ENCODE measurements at regions not wholly inside any gene's neighbourhood (a gene's known extent, or its start where the extent isn't known, plus 50 kb on each side); places are given as distances from the start of the nearest gene placed in this dataset.
"Not testable (repeated sequence)": the region's sequence is repeated elsewhere in the genome, so short reads cannot be mapped to it uniquely, and the experiment has no call there.

- H3K4me3 ChIP-seq (ENCODE audit: low read depth, low read length), result no peak overlapping the region
- no peak for TF ChIP-seq CTCF (IDR thresholded peaks at IDR 0.05; ENCODE audit: borderline replicate concordance, insufficient read depth, low read depth, low read length)
These were observed 303.7 kb upstream of the RRP15 start for GRCh38 chr1:217981430-217981829.

DNA sequence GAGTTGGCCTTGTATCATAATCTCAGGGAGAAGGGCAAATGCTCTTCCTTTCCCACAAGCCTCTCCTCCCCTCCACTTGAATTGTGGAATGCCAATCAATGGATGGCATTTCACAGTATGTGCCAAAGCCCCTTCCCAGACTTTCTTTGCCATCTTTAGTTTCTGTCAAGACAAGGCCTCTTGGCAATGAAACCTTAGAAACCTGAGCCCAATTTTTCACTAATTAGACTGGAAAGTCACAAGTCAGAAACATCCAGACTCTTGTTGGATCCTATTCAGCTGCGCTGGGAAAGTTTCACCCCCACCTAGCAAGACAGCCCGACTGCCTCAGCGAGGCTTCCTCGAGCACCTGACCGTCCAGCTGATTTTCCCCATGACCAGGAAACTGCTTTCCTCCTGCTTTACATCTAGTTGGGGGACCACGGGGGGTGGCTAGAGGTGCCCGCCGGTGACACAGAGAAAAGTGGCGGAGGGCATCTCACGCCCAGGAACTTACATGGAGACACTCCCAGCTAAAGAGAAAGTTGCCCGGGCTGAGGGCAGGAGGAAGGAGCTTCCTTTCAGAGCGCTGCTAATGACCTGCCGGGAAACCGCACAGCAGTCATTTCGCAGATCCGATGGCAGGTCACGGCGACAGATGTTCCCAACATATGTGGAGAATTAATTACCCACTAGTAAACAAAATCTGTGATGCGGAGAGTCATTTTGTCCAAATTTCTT, 302.6 kb upstream of the RRP15 start:
- no peak for TF ChIP-seq CTCF (IDR thresholded peaks at IDR 0.05; ENCODE audit: borderline replicate concordance, insufficient read depth, low read depth, low read length)
- H3K4me3 ChIP-seq (ENCODE audit: low read depth, low read length), result no peak overlapping the region

- no peak overlapping the region for H3K4me3 ChIP-seq (ENCODE audit: low read depth, low read length)
- TF ChIP-seq CTCF (IDR thresholded peaks at IDR 0.05; ENCODE audit: borderline replicate concordance, insufficient read depth, low read depth, low read length), result no peak
These were observed 302.1 kb upstream of the RRP15 start for GRCh38 chr1:217983051-217983375.

DNA sequence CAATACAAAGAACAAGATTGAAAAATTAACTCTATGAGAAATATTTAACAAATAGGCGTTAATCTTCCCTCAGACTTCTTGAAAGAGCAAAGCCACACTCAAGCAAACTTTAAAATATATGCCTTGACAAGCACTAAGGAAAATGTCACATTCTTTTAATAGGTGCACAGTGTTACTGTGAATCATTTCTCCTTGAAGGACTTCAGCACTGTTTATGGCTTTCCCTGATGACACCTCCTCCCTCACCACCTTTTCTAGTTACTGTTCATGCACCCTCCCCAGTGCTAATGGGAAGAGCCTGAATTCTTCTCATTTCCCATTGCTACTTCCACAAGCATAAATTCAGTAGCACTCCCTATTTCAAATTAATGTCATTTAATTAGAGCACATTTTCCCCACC, 299.5 kb upstream of the RRP15 start:
- H3K4me3 ChIP-seq (ENCODE audit: low read depth, low read length), result no peak overlapping the region
- no peak for TF ChIP-seq CTCF (IDR thresholded peaks at IDR 0.05; ENCODE audit: borderline replicate concordance, insufficient read depth, low read depth, low read length)

GRCh38 chr1:217989510-217989909, 295.6 kb upstream of the RRP15 start:
- no peak overlapping the region for H3K4me3 ChIP-seq (ENCODE audit: low read depth, low read length)
- no peak for TF ChIP-seq CTCF (IDR thresholded peaks at IDR 0.05; ENCODE audit: borderline replicate concordance, insufficient read depth, low read depth, low read length)

GRCh38 chr1:217993439-217993838, 291.7 kb upstream of the RRP15 start:
- H3K4me3 ChIP-seq (ENCODE audit: low read depth, low read length), result no peak overlapping the region
- no peak for TF ChIP-seq CTCF (IDR thresholded peaks at IDR 0.05; ENCODE audit: borderline replicate concordance, insufficient read depth, low read depth, low read length)

- H3K4me3 ChIP-seq (ENCODE audit: low read depth, low read length), result not testable (repeated sequence)
These were observed 276.8 kb upstream of the RRP15 start for GRCh38 chr1:218008296-218008695.

- not testable (repeated sequence) for H3K4me3 ChIP-seq (ENCODE audit: low read depth, low read length)
These were observed 270.0 kb upstream of the RRP15 start for GRCh38 chr1:218015106-218015505.

Data from GM12875 (cell line).